22Rv1 (cell line): ENCODE measurements at regions not wholly inside any gene's neighbourhood (a gene's known extent, or its start where the extent isn't known, plus 50 kb on each side); places are given as distances from the start of the nearest gene placed in this dataset.

ENCODE experiments used
- CTCF ChIP-seq: fragments of 450-650 bp; IDR thresholded peaks from 2 replicates; pipeline ENCODE4 v1.5.1; 2017; ENCODE audit warnings: mild to moderate bottlenecking
- ZFX ChIP-seq: fragments of 450-650 bp; IDR thresholded peaks from 2 replicates; pipeline ENCODE4 v1.6.1; 2017; ENCODE audit warnings: antibody characterized with exemption, borderline replicate concordance

- no peak for TF ChIP-seq CTCF
- TF ChIP-seq ZFX: no peak
Observed at GRCh38 chr3:153978006-153978405, 143.2 kb upstream of the ARHGEF26 start.
